ENCODE measurements at regions not wholly inside any gene's neighbourhood (a gene's known extent, or its start where the extent isn't known, plus 50 kb on each side); places are given as distances from the start of the nearest gene placed in this dataset.
"Not testable (repeated sequence)": the region's sequence is repeated elsewhere in the genome, so short reads cannot be mapped to it uniquely, and the experiment has no call there.

DNA sequence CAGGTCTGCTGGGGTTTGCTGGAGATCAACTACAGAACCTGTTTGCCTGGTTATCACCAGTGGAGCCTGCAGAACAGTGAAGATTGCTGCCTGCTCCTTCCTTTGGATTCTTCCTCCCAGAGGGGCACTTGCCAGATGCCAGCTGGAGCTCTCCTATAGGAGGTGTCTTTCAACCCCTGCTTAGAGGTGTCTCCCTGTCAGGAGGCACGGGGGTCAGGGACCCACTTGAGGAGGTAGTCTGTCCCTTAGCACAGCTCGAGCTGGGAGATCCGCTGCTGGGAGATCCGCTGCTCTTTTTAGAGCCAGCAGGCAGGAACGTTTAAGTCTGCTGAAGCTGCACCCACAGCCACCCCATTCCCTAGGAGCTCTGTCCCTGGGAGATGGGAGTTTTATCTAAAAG, 1806.3 kb upstream of the ADGRL3 start:
- DNase-seq: no peak
- H3K36me3 ChIP-seq (replicated peaks; ENCODE audit: control insufficient read depth, insufficient read depth, low read length): no peaks in the 10 kb centered on the region
- H3K4me3 ChIP-seq (ENCODE audit: insufficient read depth, low read depth, low read length): no peak overlapping the region
- H3K27me3 ChIP-seq (ENCODE audit: control insufficient read depth, insufficient read depth, low read length): no peaks in the 10 kb centered on the region

DNA sequence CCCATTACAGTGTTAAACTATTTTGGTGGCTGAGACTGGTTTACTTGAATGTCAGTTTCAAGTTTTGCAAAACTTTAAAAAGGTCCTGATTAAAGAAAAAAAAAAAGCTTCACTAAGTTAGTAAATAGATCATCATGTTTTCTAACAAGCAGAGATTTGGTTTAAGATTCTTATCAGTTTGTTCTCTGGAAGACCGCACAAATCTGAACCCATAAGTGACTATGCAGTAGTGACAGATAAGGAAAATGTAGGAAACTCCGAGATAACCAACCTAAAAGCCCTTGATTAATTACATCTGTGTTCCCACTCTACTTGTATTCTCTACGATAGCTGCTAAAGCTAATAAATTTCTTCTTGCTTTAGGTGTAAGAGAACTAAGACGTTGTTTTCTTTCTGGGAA, 1799.8 kb upstream of the ADGRL3 start:
- DNase-seq: no peak
- H3K4me3 ChIP-seq (ENCODE audit: insufficient read depth, low read depth, low read length): no peak overlapping the region
- H3K36me3 ChIP-seq (replicated peaks; ENCODE audit: control insufficient read depth, insufficient read depth, low read length): no peaks in the 10 kb centered on the region
- H3K27me3 ChIP-seq (ENCODE audit: control insufficient read depth, insufficient read depth, low read length): no peaks in the 10 kb centered on the region

DNA sequence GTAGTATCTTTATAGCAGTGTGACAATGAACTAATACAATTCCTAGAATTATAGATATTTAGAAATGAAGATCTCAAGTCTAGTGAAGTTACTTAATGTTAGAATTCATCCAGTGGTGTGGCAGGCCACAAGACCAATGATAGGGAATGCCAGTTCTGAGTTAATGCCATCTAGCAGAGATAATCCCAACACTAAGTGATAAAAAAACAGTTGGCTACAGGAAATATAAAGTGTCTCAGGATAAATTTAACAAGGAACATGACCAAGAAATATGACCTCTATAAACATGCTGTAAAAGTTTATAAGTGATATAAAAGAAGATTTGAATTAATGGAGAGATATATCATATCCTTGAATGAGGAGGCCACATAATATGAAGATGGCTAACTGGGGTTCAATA, 1790.5 kb upstream of the ADGRL3 start:
- no peak overlapping the region for H3K4me3 ChIP-seq (ENCODE audit: insufficient read depth, low read depth, low read length)
- no peaks in the 10 kb centered on the region for H3K36me3 ChIP-seq (replicated peaks; ENCODE audit: control insufficient read depth, insufficient read depth, low read length)
- no peak for DNase-seq
- no peaks in the 10 kb centered on the region for H3K27me3 ChIP-seq (ENCODE audit: control insufficient read depth, insufficient read depth, low read length)

DNA sequence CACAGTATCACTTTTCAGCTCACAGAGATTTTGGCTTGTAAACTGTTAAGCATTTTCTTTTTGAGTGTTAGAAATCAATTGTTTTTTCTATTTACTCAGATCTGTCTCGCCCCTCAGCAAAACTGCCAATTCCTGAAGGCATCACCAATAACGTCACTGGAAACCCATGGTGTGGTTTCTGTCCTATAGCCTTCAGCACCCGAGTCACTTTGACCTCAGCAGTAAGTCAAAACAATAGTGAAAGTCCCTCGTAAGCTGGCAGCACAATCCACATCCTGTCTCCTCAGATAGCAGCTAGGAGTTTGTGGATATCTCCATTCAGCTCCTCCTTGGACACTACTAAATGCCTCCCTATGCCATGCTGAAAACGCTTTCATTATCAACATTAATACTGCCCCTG, 1787.4 kb upstream of the ADGRL3 start:
- Histone ChIP-seq H3K27me3 (ENCODE audit: control insufficient read depth, insufficient read depth, low read length) (no peaks in the 10 kb centered on the region), H3K4me3 (ENCODE audit: insufficient read depth, low read depth, low read length) (no peak overlapping the region), H3K36me3 (replicated peaks; ENCODE audit: control insufficient read depth, insufficient read depth, low read length) (no peaks in the 10 kb centered on the region)
- DNase-seq: no peak

GRCh38 chr4:59455751-59456150, 1744.4 kb upstream of the ADGRL3 start:
- no peaks in the 10 kb centered on the region for H3K27me3 ChIP-seq (ENCODE audit: control insufficient read depth, insufficient read depth, low read length)
- H3K4me3 ChIP-seq (ENCODE audit: insufficient read depth, low read depth, low read length): no peak overlapping the region
- DNase-seq: no peak
- H3K36me3 ChIP-seq (replicated peaks; ENCODE audit: control insufficient read depth, insufficient read depth, low read length): no peaks in the 10 kb centered on the region

DNA sequence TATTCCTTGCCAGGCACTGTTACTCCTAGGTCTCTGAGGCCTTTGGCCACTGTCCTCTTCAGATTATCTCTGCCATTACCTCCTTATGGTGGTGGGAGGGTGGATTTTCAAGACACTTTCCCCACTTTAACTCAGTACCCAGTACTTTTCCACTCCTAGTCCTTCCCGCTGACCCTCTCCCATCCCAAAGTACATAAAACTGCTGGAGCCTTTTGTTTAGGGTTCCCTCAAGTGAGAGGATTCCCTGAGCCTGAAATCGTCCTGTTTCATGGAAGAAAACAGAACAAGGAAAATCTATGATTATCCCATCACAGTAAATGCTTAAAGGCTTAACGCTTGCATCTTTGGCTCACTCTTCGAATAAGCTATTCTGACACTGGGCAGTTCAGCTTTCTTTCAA, 1742.5 kb upstream of the ADGRL3 start:
- Histone ChIP-seq H3K27me3 (ENCODE audit: control insufficient read depth, insufficient read depth, low read length) (no peaks in the 10 kb centered on the region), H3K36me3 (replicated peaks; ENCODE audit: control insufficient read depth, insufficient read depth, low read length) (no peaks in the 10 kb centered on the region), H3K4me3 (ENCODE audit: insufficient read depth, low read depth, low read length) (no peak overlapping the region)
- DNase-seq: peak; percentile 3

GRCh38 chr4:59484944-59485343, 1715.2 kb upstream of the ADGRL3 start:
- Histone ChIP-seq H3K36me3 (replicated peaks; ENCODE audit: control insufficient read depth, insufficient read depth, low read length) (no peaks in the 10 kb centered on the region), H3K4me3 (ENCODE audit: insufficient read depth, low read depth, low read length) (no peak overlapping the region), H3K27me3 (ENCODE audit: control insufficient read depth, insufficient read depth, low read length) (no peaks in the 10 kb centered on the region)
- no peak for DNase-seq

DNA sequence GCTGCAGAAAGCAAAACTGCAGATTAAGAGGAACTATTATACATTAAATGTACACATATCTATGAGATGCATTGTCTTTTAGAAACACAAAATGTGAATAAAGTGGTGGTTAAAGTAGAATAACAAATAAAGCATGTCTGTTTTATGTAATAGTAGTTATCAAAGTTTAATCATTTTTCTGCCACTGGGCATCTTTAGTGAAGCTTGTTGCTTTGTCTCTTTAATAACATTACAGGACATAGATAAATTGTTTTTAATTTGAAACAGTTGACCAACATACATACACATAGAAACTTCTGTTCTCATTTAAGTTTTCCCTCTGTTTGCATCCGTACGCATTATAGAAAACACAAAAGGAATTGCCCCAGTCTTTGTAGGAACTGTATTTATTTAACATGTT, 1700.0 kb upstream of the ADGRL3 start:
- no peaks in the 10 kb centered on the region for H3K27me3 ChIP-seq (ENCODE audit: control insufficient read depth, insufficient read depth, low read length)
- no peak for DNase-seq
- H3K4me3 ChIP-seq (ENCODE audit: insufficient read depth, low read depth, low read length): no peak overlapping the region
- H3K36me3 ChIP-seq (replicated peaks; ENCODE audit: control insufficient read depth, insufficient read depth, low read length): no peaks in the 10 kb centered on the region

DNA sequence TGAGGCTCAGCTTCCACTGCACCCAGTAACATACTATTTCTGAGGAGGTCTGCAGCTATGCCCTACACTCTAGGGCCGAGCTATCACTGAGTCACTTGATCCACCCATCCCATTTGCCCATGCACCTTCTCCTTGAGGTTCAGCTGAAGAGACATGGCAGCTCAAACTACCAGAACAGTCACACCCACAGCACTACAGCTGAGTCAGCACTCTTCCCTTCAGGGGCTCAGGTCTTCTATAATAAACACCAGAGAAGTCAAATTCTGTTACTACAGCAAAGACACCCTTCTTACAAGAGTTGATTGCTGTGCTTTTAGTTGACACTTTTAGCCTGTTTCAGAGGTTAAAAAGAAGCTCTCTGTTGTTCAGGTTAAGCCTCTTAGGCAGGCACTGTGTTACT, 1696.4 kb upstream of the ADGRL3 start:
- H3K4me3 ChIP-seq (ENCODE audit: insufficient read depth, low read depth, low read length): no peak overlapping the region
- no peak for DNase-seq
- H3K27me3 ChIP-seq (ENCODE audit: control insufficient read depth, insufficient read depth, low read length): no peaks in the 10 kb centered on the region
- H3K36me3 ChIP-seq (replicated peaks; ENCODE audit: control insufficient read depth, insufficient read depth, low read length): no peaks in the 10 kb centered on the region

- H3K36me3 ChIP-seq (replicated peaks; ENCODE audit: control insufficient read depth, insufficient read depth, low read length); DNase-seq; H3K27me3 ChIP-seq (ENCODE audit: control insufficient read depth, insufficient read depth, low read length); H3K4me3 ChIP-seq (ENCODE audit: insufficient read depth, low read depth, low read length): not testable (repeated sequence)
Measured at GRCh38 chr4:59511809-59512208, 1688.3 kb upstream of the ADGRL3 start.

GRCh38 chr4:59517007-59517406, 1683.1 kb upstream of the ADGRL3 start:
- DNase-seq: no peak
- Histone ChIP-seq H3K27me3 (ENCODE audit: control insufficient read depth, insufficient read depth, low read length) (no peaks in the 10 kb centered on the region), H3K4me3 (ENCODE audit: insufficient read depth, low read depth, low read length) (no peak overlapping the region), H3K36me3 (replicated peaks; ENCODE audit: control insufficient read depth, insufficient read depth, low read length) (no peaks in the 10 kb centered on the region)

DNA sequence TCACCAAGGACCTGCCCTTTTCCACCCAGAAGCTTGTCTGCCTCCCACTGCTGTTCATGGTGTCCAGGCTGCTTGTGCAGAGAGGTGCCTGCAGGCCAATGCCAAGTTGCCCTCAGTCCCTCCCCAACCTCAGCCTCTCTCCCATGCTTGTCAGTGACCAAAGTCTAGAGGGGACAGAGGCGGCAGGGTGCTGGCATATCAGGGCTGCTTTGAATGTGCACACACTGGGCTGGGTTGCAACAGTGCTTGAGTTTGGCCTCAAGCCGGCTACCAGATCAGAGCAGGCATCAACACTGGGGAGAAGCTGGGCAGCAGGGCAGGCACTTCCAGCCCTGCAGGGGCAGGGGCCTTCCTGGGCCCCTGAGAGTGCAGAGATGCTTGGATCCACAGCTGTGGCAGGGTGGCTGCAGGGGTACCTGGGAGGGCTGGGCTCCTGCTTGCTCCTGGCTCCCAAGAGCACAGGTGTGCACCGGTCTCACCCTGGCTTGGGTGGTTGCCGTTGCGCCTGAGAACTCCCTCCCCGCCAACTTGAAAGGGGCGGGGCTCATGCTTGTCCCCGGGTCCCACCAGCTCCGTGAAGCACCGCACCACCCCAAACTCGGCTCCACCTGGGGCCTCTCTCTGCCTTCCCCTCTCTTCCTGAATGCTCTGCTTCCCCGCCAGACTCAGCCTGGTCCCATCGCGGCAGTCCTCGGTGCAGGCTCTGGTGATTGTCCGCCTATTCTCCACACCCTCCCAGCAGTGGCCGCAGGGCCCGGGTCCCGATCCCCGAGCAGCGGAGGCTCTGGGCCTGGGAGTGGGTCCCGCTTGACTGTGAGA, 1681.9 kb upstream of the ADGRL3 start:
- DNase-seq: peak; percentile 8
- no peaks in the 10 kb centered on the region for H3K27me3 ChIP-seq (ENCODE audit: control insufficient read depth, insufficient read depth, low read length)
- H3K4me3 ChIP-seq (ENCODE audit: insufficient read depth, low read depth, low read length): peak overlapping the region; percentile 57
- H3K36me3 ChIP-seq (replicated peaks; ENCODE audit: control insufficient read depth, insufficient read depth, low read length): no peaks in the 10 kb centered on the region

DNA sequence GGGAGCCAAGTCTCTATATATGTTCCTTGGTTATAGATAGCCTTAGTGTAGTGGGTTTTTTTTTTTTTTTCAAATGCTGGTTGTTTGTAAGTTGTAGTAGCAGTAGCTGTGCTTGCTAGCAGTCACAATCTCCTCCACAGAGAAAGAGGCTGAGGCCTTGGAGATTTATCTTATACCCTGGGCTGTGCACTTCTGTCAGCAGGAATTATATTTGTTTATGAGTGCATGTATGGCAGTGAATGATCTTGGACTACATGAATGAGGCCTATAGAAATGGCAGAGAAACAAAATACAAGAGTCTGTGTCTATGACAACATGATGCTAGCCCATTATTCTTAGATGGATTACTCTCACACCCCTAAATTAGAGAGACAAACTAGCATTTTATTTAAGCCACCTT, 1674.2 kb upstream of the ADGRL3 start:
- no peaks in the 10 kb centered on the region for H3K36me3 ChIP-seq (replicated peaks; ENCODE audit: control insufficient read depth, insufficient read depth, low read length)

GRCh38 chr4:59535541-59535940, 1664.6 kb upstream of the ADGRL3 start:
- H3K4me3 ChIP-seq (ENCODE audit: insufficient read depth, low read depth, low read length): no peak overlapping the region
- no peaks in the 10 kb centered on the region for H3K36me3 ChIP-seq (replicated peaks; ENCODE audit: control insufficient read depth, insufficient read depth, low read length)
- H3K27me3 ChIP-seq (ENCODE audit: control insufficient read depth, insufficient read depth, low read length): no peaks in the 10 kb centered on the region
- DNase-seq: no peak

More for the DNA sequence above, 1674.2 kb upstream of the ADGRL3 start:
- H3K27me3 ChIP-seq (ENCODE audit: control insufficient read depth, insufficient read depth, low read length): no peaks in the 10 kb centered on the region
- no peak overlapping the region for H3K4me3 ChIP-seq (ENCODE audit: insufficient read depth, low read depth, low read length)
- DNase-seq: no peak

- DNase-seq: no peak
- Histone ChIP-seq H3K36me3 (replicated peaks; ENCODE audit: control insufficient read depth, insufficient read depth, low read length) (no peaks in the 10 kb centered on the region), H3K27me3 (ENCODE audit: control insufficient read depth, insufficient read depth, low read length) (no peaks in the 10 kb centered on the region), H3K4me3 (ENCODE audit: insufficient read depth, low read depth, low read length) (no peak overlapping the region)
Measured at GRCh38 chr4:59536428-59536827, 1663.7 kb upstream of the ADGRL3 start.

Data from H7 (cell line).